ENCODE measurements at regions not wholly inside any gene's neighbourhood (a gene's known extent, or its start where the extent isn't known, plus 50 kb on each side); places are given as distances from the start of the nearest gene placed in this dataset.

DNA sequence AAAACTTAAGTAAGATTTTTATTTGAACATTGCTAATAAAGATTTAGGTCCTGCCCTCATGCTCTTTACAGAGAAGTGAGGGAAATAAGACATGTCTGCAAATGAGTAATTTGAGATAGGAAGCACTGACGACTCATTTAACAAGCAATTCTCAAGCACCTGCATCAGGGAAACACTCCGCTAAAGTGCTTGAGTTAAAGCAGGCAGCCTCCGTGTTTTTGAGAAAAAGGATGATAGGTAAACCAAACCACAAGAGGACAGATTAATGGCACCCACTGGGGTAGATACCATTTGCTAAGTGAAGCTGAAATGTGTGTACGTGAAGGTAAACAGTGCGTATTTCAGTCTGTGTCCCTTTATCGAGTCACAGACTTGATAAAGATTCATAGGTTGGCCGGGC, 184.6 kb upstream of the CARD18 start:
- DNase-seq = peak; percentile 68

DNA sequence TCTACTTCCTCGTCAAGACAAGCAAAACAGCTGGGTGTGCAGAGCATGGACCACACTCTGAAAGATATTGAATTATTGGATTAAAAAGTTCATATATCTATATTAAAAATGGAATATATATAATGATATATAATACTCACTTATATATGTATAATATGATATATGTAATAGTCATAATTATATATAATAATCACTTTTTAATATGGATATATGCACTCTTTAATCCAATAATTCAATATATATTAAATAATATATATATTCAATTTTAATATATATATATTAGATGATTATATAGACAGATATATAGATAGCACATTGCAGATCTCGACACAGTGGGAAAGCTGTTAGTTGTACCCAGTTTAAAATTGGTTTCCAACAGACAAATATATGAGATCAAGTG, 182.1 kb upstream of the CARD18 start:
- no peak for DNase-seq

DNA sequence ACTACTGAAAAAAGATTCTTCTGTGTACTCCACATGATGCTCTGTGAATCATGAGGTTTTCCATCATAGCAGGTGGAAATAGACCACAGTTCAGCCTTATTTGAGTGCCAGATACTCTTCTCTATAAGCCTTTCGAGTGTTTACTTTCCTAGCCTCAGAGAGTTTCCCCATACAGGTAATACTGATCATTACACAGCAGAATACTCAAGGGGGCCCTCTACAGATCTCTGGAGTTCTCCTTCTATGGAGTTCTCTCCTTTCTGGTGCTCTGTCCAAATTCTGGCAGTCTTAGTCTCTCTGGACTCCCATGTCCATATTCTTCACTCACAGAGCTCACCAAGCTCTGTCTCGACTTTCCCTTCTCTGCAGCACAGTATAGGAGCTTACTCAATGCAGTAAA, 175.7 kb upstream of the CARD18 start:
- DNase-seq = peak; percentile 22

DNA sequence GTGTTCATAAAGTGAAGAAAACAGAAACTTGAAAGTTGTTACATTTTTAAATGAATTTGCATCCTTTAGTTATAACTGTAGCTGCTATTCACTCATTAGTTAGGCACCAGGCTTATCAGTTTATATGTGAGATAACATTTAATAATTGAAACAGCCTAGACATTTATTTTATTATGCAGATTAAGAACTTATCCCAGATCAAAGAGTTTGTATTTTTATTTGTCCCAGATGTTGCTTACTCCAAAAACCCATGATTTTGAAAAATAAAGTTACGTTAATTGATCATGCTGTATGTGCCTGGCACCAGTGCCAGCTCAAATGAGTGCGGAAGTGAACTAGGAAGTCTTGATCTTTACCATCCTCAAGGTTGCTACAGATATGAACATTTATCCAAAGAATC, 172.7 kb upstream of the CARD18 start:
- no peak for DNase-seq

GRCh38 chr11:105298630-105299029, 159.1 kb upstream of the CARD18 start:
- no peak for DNase-seq

DNA sequence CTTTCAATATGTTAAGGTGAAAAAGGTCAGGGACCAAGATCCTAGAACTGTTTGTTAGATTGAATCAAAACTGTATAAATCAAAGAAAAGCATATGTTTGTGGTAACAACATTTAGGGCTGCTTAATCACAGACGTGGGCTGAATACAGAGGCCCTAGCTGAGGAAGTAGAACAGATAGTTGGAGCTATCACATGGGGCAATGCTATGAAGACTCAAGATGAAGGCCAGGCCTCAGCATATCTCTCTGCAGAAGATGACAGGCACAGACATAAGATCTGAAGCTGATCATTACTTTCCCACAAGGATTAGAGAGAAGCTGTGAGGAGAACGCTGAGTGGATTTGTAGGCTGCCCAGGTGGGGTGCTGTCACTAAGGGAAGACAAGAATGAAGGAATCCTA, 158.6 kb upstream of the CARD18 start:
- DNase-seq = no peak

- DNase-seq = no peak
These were observed 157.9 kb upstream of the CARD18 start for GRCh38 chr11:105297463-105297862.

DNA sequence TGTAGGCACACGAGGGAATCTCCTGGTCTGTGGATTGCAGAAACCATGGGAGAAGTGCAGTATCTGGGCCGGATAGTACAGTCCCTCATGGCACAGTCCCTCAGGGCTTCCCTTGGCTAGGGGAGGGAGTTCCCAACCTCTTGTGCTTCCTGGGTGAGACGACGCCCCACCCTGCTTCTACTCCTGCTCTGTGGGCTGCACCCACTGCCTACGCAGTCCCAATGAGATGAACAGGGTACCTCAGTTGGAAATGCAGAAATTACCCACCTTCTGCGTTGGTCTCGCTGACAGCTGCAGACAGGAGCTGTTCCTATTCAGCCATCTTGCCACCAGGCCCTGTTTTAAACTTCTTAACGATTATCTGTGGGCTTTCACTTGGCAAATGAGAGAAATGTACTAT, 157.2 kb upstream of the CARD18 start:
- no peak for DNase-seq

- DNase-seq = no peak
These were observed 156.8 kb upstream of the CARD18 start for GRCh38 chr11:105296386-105296785.

- no peak for DNase-seq
These were observed 143.1 kb upstream of the CARD18 start for GRCh38 chr11:105282658-105283057.

GRCh38 chr11:105274631-105275030, 135.1 kb upstream of the CARD18 start:
- DNase-seq = no peak

DNA sequence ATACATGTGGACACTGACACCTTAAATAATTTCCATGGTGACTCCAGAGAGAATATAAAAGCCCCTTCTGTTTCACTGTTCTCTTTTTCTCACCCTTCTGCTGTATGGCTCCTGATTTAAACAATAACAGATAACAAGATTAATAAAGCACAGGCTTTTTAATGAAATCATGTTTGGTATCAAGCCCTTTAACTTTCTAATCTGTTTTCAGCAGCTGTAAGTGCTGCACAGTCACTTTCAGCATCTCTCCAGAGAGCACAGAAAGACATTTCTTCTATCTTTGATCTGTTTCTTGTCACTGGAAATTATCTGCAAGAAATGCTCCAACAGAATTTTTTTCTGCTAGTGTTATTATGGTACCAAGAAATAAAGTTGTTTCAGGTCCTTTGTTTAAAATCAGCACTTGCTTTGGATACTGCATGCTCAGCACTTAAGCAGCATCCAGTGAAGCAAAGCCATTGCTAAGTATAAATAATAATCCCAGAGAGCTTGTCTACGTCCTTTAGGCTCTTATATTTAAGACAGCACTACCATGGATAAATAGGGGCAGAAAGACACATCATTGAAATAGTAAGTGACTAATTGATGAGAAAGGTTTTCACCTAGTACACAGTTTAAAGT, 134.2 kb upstream of the CARD18 start:
- no peak for DNase-seq

- DNase-seq = no peak
These were observed 130.3 kb upstream of the CARD18 start for GRCh38 chr11:105269862-105270261.

- DNase-seq = no peak
These were observed 129.0 kb upstream of the CARD18 start for GRCh38 chr11:105268404-105269062.

GRCh38 chr11:105265845-105266244, 126.3 kb upstream of the CARD18 start:
- DNase-seq = peak; percentile 3

- no peak for DNase-seq
These were observed 121.4 kb upstream of the CARD18 start for GRCh38 chr11:105260976-105261375.

GRCh38 chr11:105245781-105246315, 106.3 kb upstream of the CARD18 start:
- no peak for DNase-seq

DNA sequence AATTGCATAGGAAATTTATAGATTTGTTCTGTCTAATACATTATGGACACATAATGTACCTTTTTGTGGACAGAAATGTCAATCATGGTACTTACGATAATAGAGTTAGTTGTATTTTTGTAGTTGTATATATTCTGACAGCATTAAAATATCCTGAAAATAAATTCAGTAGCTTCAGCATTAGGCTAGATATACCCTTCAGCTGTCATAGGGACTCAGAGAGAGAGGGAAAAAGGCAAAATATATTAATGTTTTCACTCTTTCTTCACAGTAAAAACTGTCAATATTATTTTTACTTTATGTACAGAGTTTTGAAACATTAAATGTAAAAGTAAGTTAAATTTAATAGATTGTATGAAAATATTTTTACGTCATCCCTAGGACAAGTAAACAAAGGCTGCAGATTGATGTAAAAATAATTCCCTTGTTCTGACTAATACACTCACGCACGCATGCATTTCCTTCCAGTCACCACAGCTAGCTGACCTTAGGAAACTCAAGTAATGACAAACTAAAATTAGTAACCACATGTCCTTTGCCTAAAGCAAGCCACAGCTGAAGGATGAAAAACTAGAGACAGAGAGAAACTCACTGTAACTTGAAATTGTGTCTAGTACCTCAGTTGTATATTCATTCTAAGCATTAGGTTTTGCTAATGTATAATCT, 104.7 kb upstream of the CARD18 start:
- no peak for DNase-seq

DNA sequence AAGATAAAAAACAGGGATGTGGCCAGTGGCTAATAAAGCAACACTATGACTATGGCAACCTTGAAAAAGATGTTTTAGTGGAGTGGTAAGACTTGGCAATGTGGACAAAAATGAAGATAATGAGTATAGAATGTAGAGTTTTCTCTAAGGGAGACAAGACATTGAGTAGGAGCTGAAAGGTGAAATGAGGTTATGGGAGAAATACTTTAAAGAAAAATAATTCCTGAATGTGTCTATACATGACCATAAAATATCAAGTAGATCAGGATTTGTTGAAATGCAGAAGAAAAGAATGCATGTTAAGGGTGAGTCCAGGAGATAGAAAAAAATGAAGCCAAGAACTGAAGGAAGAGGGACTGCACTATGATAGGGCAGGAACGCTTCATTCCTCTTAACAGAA, 101.6 kb upstream of the CARD18 start:
- no peak for DNase-seq

DNA sequence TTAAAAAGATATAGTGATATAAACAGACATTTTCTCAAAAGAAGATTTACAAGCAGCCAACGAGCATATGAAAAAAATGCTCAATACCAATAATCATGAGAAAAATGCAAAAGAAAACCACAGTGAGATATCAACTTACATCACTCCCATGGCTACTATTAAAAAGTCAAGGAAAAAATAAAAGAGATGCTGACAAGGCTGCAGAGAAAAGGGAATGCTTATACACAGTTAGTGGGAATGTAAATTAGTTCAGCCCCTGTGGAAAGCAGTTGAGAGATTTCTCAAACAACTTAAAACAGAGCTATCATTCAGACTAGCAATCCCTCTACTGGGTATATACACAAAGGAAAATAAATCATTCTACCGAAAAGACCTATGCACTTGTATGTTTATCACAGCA, 97.1 kb upstream of the CARD18 start:
- peak; percentile 48 for DNase-seq

DNA sequence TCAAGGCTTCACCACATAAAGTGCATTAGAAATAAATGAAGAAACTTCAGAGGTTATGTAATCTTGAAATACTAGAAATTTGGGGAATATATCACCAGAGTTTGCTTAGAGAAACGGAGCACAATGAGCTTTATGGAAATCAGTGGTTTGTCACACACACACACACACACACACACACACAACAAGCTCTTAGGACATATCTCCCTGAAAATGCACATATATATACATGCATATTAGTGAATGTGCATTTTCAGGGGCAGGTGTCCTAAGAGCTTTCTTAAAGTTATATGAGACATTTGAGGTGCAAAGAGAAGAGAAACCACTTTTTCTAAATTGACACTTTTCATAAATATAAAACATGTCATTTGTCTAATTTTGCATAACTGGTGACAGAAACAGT, 93.7 kb upstream of the CARD18 start:
- DNase-seq = no peak

GRCh38 chr11:105232021-105232420, 92.5 kb upstream of the CARD18 start:
- no peak for DNase-seq

- peak; percentile 30 for DNase-seq
These were observed 91.0 kb upstream of the CARD18 start for GRCh38 chr11:105230586-105230985.

GRCh38 chr11:105229761-105230160, 90.2 kb upstream of the CARD18 start:
- no peak for DNase-seq
